GM03348 (cell line): ENCODE measurements at regions not wholly inside any gene's neighbourhood (a gene's known extent, or its start where the extent isn't known, plus 50 kb on each side); places are given as distances from the start of the nearest gene placed in this dataset.

Experiments
- DNase-seq: peaks from one replicate; pipeline ENCODE4 v3.0.0; 2012; ENCODE audit warnings: low spot score

DNA sequence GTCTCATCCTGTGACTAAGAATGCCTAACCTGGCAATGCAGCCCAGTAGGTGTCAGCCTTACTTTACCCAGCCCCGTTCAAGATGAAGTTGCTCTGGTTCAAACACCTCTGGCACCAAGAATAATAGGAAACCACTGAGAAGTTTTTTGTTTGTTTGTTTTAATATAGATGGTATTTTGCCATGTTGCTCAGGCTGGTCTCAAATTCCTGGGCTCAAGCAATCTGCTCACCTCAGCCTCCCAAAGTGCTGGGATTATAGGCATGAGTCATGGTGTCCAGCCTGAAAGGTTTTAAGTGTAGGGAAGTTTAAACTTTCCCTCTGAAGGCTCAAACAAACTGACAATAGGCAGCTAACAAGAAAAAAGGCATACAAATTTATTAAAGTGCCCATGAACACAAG is 51.2 kb upstream of the ABCC4 start:
- DNase-seq: no peak

GRCh38 chr13:95354156-95354555 is 52.9 kb upstream of the ABCC4 start:
- DNase-seq: no peak

GRCh38 chr13:95354680-95355487 is 53.6 kb upstream of the ABCC4 start:
- no peak for DNase-seq

DNA sequence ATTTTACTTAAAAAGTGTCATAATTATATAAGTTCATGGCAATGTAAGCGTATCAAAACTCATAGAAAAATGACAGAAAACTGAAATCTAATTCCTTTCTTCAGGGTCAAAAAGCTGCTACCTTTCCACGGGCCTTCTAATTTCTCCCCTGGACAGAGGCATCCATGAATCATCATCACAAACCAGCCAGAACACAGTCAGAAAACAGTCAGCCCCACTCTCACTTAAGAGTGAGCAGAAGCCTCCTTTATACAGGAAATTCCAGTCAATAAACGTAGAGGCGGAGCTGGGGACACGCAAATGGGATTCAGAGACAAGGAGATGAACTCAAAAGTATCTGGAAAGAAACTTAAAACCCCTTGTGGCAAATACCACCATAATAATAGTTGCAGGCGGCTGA is 54.2 kb upstream of the ABCC4 start:
- peak; percentile 48 for DNase-seq

DNA sequence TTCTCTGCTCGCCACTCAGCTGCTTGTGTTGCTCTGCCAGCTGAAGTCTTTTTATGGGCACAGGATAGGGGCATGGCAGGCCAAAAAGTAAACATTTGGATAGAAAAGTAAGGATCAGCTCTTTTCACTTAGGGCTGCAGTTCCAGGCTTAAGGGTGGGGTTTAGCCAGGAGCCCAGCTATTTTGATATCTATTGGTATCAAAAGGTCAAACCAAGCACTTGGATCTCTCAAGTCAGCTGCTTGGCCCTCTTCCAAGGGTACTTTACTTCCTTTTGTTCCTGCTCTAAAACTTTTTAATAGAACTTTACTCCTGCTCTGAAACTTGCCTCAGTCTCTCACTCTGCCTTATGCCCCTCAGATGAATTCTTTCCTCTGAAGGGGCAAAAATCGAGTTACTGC is 55.7 kb upstream of the ABCC4 start:
- no peak for DNase-seq

GRCh38 chr13:95357875-95358274 is 56.6 kb upstream of the ABCC4 start:
- DNase-seq: no peak

GRCh38 chr13:95360052-95360451 is 58.8 kb upstream of the ABCC4 start:
- no peak for DNase-seq

- no peak for DNase-seq
Measured at GRCh38 chr13:95360464-95361097, 59.3 kb upstream of the ABCC4 start.

DNA sequence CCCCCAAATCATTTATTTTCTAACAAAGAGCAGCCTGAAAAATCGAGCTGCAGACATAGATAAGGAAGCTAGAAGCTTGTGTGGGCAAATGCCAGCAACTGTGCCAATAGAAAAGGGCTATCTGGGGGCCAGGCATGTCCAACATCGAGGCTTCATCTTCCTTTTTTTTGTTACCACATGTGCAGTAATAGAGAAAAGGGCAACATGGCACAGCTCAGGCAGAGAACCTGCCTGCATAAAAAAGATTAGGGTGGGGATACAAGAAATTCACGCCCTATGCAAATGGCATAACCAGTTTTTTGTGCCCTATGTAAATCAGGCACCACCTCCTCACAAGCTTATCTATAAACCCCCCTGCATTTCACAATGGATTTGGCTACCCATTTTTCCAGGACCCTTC is 60.4 kb upstream of the ABCC4 start:
- no peak for DNase-seq

GRCh38 chr13:95362666-95363065 is 61.4 kb upstream of the ABCC4 start:
- no peak for DNase-seq

DNA sequence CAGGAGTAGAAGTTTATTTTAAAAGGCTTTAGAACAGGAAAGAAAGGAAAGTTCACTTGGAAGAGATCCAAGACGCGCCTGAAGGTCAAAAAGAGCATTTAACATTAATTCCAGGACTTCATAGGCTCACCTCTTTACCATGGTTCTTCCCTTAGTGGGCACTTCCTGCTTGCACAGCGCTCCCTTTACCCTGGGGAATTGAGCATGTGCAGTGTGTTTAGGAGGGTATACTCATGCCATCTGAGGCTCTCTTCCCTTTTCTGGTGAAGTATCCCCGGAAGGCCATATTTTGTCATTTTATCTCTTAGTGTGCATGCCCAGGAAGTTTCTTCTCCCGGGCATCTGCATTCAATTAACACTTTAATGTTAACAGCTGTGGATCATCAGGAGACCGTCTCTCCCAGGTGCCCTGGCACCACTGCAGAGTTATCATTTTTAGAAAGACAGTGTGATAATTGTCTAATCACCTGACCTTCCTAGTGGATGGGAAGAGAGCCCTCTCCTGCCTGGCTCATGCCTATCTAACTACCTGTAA is 66.1 kb upstream of the ABCC4 start:
- DNase-seq: no peak

DNA sequence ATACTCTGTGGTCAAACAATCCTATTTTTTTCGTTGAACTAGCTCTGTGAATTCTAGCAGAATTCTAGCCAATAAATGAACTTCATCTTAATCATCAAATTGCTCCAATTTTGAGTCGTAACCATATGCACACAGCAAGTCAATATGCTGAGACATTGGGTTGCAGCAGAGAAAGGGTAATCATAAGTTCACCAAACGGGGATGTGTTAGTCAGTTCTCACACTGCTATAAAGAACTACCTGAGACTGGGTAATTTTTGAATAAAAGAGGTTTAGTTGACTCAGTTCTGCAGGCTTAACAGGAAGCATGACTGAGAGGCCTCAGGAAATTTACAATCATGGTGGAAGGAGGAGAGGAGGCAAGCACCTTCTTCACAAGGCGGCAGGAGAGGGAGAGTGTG is 67.7 kb upstream of the ABCC4 start:
- DNase-seq: no peak

DNA sequence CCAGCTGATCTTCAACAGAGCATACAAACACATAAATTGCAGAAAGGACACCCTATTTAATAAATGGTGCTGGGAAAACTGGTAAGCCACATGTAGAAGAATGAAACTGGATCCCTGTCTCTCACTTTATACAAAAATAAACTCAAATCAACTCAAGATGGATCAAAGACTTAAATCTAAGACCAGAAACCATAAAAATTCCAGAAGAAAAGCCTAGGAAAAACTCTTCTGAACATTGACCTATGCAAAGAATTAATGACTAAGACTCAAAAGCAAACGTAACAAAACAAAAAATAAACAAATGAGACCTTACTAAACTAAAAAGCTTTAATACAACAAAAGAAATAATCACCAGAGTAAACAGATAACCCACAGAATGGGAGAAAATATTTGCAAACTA is 74.5 kb upstream of the ABCC4 start:
- no peak for DNase-seq

DNA sequence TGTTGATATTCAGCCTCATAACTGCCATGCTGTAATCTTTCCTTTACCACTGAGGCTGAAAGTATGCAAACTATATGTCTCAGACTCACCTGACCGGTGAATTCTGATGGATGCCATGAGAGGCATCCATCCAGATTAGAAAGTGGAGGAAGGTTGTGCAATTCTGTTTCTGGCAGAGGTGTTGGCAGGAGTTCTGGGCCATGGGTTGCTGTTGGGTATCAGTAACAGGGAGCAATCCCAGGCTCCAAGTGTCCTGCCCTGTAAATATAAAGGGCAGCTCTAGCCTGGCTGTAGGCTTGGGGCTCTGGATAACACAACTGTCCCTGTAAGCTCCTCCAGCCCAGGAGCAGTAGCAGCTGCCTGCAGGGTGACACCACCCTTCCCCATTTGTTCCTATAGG is 77.4 kb upstream of the ABCC4 start:
- no peak for DNase-seq

DNA sequence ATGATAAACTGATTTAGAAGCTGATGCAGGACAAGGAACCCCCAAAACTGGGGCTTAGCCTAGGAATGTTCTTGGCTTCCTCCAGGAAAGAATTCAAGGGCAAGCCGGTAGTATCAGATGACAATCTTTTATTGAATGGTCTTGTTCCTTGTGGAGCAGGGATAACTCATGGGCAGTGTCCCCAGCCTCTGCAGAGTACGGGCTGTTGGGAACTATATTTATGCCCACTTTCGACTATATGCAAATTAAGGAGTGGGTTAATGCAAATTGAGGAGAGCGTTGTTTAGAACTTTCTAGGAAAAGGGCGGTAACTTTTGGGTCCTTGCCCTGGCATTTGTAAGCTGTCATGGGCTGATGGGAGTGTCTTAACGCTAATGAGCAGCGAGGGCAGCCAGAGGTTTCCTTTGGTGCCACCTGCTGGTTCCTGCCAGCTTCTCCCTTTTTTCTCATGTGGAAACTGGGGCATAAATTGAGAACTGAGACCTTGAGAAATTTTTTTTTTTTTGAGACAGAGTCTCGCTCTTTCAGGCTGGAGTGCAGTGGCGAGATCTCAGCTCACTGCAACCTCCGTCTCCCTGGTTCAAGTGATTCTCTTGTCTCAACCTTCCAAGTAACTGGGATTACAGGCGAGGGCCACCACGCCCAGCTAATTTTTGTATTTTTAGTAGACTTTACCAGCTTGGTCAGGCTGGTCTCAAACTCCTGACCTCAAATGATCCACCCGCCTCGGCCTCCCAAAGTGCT is 79.4 kb upstream of the ABCC4 start:
- DNase-seq: peak; percentile 90

DNA sequence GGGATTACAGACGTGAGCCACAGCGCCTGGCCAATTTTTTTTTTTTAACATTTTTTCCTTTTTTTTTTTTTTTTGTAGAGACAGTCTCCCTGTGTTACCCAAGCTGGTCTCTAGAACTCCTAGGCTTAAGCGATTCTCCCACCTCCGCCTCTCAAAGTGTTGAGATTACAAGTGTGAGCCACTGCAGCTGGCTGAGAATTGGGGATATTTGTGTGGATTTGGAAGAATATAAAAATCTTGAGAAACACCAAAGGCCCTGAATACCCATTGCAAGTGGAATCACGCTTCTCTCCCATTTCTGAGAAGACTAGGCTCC is 79.9 kb upstream of the ABCC4 start:
- no peak for DNase-seq

- DNase-seq: no peak
Measured at GRCh38 chr13:95382411-95382810, 81.2 kb upstream of the ABCC4 start.

DNA sequence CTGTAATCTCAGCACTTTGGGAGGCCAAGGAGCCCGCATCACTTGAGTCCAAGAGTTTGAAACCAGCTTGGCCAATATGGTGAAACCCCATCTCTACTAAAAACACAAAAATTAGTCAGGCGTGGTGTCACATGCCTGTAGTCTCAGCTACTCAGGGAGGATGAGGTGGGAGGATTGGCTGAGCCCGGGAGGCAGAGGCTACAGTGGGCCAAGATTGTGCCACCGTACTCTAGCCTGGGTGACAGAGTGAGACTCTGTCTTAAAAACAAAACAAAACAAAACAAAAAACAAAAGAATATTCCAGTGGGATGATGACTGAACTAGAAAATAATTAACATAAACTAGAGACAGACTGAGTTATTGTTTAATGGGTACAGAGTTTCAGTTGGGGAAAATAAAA is 81.7 kb upstream of the ABCC4 start:
- no peak for DNase-seq

- DNase-seq: no peak
Measured at GRCh38 chr13:95385373-95385772, 84.1 kb upstream of the ABCC4 start.

GRCh38 chr13:95385798-95386197 is 84.5 kb upstream of the ABCC4 start:
- DNase-seq: no peak

DNA sequence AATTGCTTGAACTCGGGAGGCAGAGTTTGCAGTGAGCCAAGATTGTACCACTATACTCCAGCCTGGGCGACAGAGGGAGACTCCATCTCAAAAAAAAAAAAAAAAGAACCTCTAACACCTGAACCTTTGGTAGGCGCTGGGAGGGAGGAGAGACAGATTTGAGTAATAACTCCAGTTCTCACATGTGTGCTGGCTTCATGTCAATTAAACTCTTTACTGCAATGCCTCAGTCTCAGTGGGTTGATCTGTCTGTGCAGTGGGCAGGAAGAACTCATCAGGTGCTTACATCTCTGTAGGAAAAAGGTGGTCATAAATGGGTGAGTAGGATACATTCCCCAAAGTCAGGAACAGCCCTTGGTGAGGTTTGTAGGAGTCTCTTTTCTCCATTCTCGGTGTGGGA is 85.1 kb upstream of the ABCC4 start:
- DNase-seq: no peak

GRCh38 chr13:95387733-95388207 is 86.5 kb upstream of the ABCC4 start:
- no peak for DNase-seq
